Suprapubic skin (tissue), 4 donors: ENCODE measurements at regions not wholly inside any gene's neighbourhood (a gene's known extent, or its start where the extent isn't known, plus 50 kb on each side); places are given as distances from the start of the nearest gene placed in this dataset.

Experiments
- DNase-seq, 2 donors: peaks; one replicate each; pipeline ENCODE4 v3.0.0-alpha.2; 2019; ENCODE audit warnings: low spot score in 2 of 2
- H3K27ac ChIP-seq: fragments of 200-600 bp; sonication (generic); one replicate; pipeline ENCODE4 v1.5.1; 2019
- H3K27me3 ChIP-seq: fragments of 200-600 bp; sonication (generic); one replicate; pipeline ENCODE4 v1.5.1; 2019
- H3K36me3 ChIP-seq: fragments of 200-600 bp; sonication (generic); one replicate; pipeline ENCODE4 v1.5.1; 2019
- H3K4me1 ChIP-seq: fragments of 200-600 bp; sonication (generic); one replicate; pipeline ENCODE4 v1.5.1; 2019
- H3K4me3 ChIP-seq: fragments of 200-600 bp; sonication (generic); one replicate; pipeline ENCODE4 v1.5.1; 2019; ENCODE audit warnings: mild to moderate bottlenecking
- H3K9me3 ChIP-seq: fragments of 200-600 bp; sonication (generic); one replicate; pipeline ENCODE4 v1.5.1; 2019
- CTCF ChIP-seq, 2 donors: fragments of 200-600 bp in 1 of 2; fragments of 450-650 bp in 1 of 2; sonication (generic) in 1 of 2; IDR thresholded peaks; one replicate each; pipeline ENCODE4 v1.5.1; 2016 to 2019; ENCODE audit warnings: antibody characterized with exemption in 2 of 2, mild to moderate bottlenecking in 1 of 2, moderate library complexity in 1 of 2
- EP300 ChIP-seq: sonication (generic); formaldehyde crosslinking; IDR thresholded peaks from one replicate; pipeline ENCODE4 v1.6.1; 2017; ENCODE audit warnings: antibody characterized with exemption
- POLR2A ChIP-seq, 2 donors: fragments of 450-650 bp; IDR thresholded peaks; one replicate each; pipeline ENCODE4 v1.6.1; 2017; ENCODE audit warnings: antibody characterized with exemption in 2 of 2, mild to moderate bottlenecking in 2 of 2, moderate library complexity in 2 of 2
- POLR2AphosphoS5 ChIP-seq, 3 donors: sonication (generic); formaldehyde crosslinking; IDR thresholded peaks; one replicate each; pipeline ENCODE4 v1.6.1; 2017; ENCODE audit warnings: antibody characterized with exemption in 3 of 3
- WGBS: methylation state at CpG from one replicate; pipeline ENCODE4 v1.1.5; 2018; 5-methylcytosine and 5-hydroxymethylcytosine counted together

GRCh38 chr1:103239034-103239433 lies 130.7 kb upstream of the COL11A1 start:
- H3K9me3 ChIP-seq, result no peaks in the 10 kb centered on the region
- no peaks in the 10 kb centered on the region for H3K27me3 ChIP-seq
- H3K4me1 ChIP-seq, result no peaks in the 10 kb centered on the region
- no peaks in the 10 kb centered on the region for H3K36me3 ChIP-seq
- no peak for DNase-seq
- H3K27ac ChIP-seq, result no peak overlapping the region
- TF ChIP-seq POLR2A (IDR thresholded peaks at IDR 0.05) (no peak), POLR2AphosphoS5 (IDR thresholded peaks at IDR 0.05) (no peak), CTCF (IDR thresholded peaks at IDR 0.05) (no peak), EP300 (no peak)
- no peak overlapping the region for H3K4me3 ChIP-seq

GRCh38 chr1:103230061-103230460 lies 121.7 kb upstream of the COL11A1 start:
- Histone ChIP-seq H3K27me3 (no peaks in the 10 kb centered on the region), H3K36me3 (no peaks in the 10 kb centered on the region), H3K27ac (no peak overlapping the region), H3K4me1 (no peaks in the 10 kb centered on the region), H3K4me3 (no peak overlapping the region), H3K9me3 (no peaks in the 10 kb centered on the region)
- TF ChIP-seq POLR2A (IDR thresholded peaks at IDR 0.05), result no peak
- no peak for TF ChIP-seq EP300
- no peak for TF ChIP-seq CTCF (IDR thresholded peaks at IDR 0.05)
- TF ChIP-seq POLR2AphosphoS5 (IDR thresholded peaks at IDR 0.05), result no peak
- WGBS, result 86% methylated on average over 4 of the region's 4 CpGs
- DNase-seq, result no peak

- Histone ChIP-seq H3K36me3 (no peaks in the 10 kb centered on the region), H3K4me3 (no peak overlapping the region), H3K27me3 (no peaks in the 10 kb centered on the region), H3K27ac (no peak overlapping the region), H3K4me1 (no peaks in the 10 kb centered on the region), H3K9me3 (no peaks in the 10 kb centered on the region)
- no peak for TF ChIP-seq CTCF (IDR thresholded peaks at IDR 0.05)
- TF ChIP-seq POLR2A (IDR thresholded peaks at IDR 0.05), result no peak
- no peak for TF ChIP-seq POLR2AphosphoS5 (IDR thresholded peaks at IDR 0.05)
- TF ChIP-seq EP300, result no peak
- 36% methylated on average over 1 of the region's 1 CpG for WGBS
- no peak for DNase-seq
These were observed 112.3 kb upstream of the COL11A1 start for GRCh38 chr1:103220631-103221041.

- H3K36me3 ChIP-seq, result no peaks in the 10 kb centered on the region
- H3K27ac ChIP-seq, result no peak overlapping the region
- DNase-seq, result no peak
- TF ChIP-seq CTCF (IDR thresholded peaks at IDR 0.05) (no peak), EP300 (no peak), POLR2AphosphoS5 (IDR thresholded peaks at IDR 0.05) (no peak), POLR2A (IDR thresholded peaks at IDR 0.05) (no peak)
- 39% methylated on average over 1 of the region's 1 CpG for WGBS
- H3K9me3 ChIP-seq, result no peaks in the 10 kb centered on the region
- no peaks in the 10 kb centered on the region for H3K4me1 ChIP-seq
- no peaks in the 10 kb centered on the region for H3K27me3 ChIP-seq
- H3K4me3 ChIP-seq, result no peak overlapping the region
These were observed 110.5 kb upstream of the COL11A1 start for GRCh38 chr1:103218821-103219220.

GRCh38 chr1:103218369-103218768 lies 110.0 kb upstream of the COL11A1 start:
- no peak overlapping the region for H3K27ac ChIP-seq
- no peak for DNase-seq
- H3K27me3 ChIP-seq, result no peaks in the 10 kb centered on the region
- H3K9me3 ChIP-seq, result no peaks in the 10 kb centered on the region
- TF ChIP-seq EP300 (no peak), POLR2A (IDR thresholded peaks at IDR 0.05) (no peak), POLR2AphosphoS5 (IDR thresholded peaks at IDR 0.05) (no peak), CTCF (IDR thresholded peaks at IDR 0.05) (no peak)
- H3K36me3 ChIP-seq, result no peaks in the 10 kb centered on the region
- H3K4me1 ChIP-seq, result no peaks in the 10 kb centered on the region
- no peak overlapping the region for H3K4me3 ChIP-seq
